ENCODE measurements at regions not wholly inside any gene's neighbourhood (a gene's known extent, or its start where the extent isn't known, plus 50 kb on each side); places are given as distances from the start of the nearest gene placed in this dataset.
A peak's percentile ranks its signal among the peaks of the same experiment; 100 is the strongest.
"Not testable (repeated sequence)": the region's sequence is repeated elsewhere in the genome, so short reads cannot be mapped to it uniquely, and the experiment has no call there.

DNA sequence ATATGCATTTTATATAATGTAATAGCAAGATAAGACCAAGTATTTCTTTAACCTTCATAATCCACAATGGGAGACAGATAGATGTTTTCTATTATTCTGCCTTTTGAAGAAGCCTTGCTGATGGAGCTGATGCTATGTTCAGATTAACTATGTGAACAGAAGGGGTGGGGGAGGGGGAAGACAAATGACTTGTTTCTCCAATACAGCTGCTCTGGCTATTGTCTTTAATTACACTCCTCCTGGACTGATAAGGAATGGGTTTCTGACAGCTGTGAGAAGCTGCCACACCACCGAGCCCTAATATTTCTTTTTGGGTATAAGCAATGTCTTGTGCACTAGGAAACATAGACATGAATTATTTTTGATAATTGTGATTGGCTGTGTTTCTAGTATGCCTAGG is 62.0 kb downstream of the CAVIN4 start:
- DNase-seq: no peak
- intact Hi-C loops (cut with DNase I): no loop called here

- DNase-seq: no peak
- intact Hi-C loops (cut with DNase I): no loop called here
These were observed 62.7 kb downstream of the CAVIN4 start for GRCh38 chr9:100640447-100641050.

DNA sequence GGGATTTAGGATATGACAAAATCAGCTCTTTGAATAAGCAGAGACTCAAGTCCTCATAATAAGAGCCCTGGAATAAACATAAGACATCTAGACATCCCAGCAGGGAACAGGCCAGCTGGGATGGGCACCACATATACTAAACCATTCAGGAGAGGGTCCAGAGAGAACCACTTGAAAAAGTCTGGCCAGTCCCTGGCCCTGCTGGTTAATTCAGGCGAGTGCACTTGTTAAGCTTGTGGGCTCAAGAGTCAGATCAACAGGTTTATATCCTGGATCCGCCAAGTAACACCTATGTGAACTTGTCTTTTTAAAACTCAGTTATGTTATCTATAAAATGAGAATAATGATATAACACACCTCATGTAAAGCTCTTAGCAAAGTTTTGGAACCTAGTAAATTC is 63.3 kb downstream of the CAVIN4 start:
- intact Hi-C loops (cut with DNase I): no loop called here
- DNase-seq: no peak

GRCh38 chr9:100652850-100653249 is 75.0 kb downstream of the CAVIN4 start:
- DNase-seq: no peak
- intact Hi-C loops (cut with DNase I): no loop called here

- intact Hi-C loops (cut with DNase I): no loop called here
- DNase-seq: no peak
These were observed 75.9 kb downstream of the CAVIN4 start for GRCh38 chr9:100653643-100654334.

- DNase-seq; intact Hi-C loops (cut with DNase I): not testable (repeated sequence)
These were observed 79.0 kb downstream of the CAVIN4 start for GRCh38 chr9:100656851-100657250.

DNA sequence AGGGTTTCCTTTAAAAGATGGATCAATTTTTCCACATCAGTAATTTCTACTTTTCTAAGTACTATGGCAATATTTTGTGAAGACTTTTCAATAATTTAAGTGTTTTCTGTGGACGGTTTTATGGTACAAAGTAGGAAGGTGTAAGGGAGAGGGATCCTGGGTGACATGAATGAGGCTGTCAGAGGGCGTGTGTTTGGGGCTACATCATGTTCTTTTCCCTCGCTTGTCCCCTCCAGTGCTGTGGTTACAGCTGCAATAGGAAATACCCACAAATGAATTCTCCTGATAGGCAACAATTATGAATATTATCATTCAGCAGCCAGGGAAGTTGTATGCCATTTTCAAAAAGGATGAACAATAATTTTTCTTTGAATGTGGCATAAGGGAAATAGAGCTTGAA is 83.8 kb downstream of the CAVIN4 start:
- intact Hi-C loops (cut with DNase I): no loop called here
- DNase-seq: no peak

DNA sequence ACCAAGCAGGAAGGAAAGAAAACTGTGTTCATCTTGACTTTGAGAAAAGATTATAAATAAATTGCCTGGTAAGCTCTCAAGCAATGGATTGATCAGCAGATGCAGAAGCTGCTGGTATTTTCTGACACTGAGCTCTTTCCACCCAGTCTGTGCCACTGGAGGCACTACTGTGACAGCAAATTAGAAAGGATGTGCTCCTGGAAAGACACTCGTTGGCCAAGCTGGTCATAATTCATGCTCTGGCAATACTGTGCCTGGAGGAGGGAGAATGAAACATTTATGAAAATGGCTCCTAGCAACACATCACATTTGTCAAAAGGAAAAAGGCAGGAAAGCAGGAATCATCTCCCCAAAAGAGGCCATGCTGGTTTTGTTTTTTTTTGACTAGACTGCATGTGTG is 84.2 kb downstream of the CAVIN4 start:
- no peak for DNase-seq
- intact Hi-C loops (cut with DNase I): no loop called here

DNA sequence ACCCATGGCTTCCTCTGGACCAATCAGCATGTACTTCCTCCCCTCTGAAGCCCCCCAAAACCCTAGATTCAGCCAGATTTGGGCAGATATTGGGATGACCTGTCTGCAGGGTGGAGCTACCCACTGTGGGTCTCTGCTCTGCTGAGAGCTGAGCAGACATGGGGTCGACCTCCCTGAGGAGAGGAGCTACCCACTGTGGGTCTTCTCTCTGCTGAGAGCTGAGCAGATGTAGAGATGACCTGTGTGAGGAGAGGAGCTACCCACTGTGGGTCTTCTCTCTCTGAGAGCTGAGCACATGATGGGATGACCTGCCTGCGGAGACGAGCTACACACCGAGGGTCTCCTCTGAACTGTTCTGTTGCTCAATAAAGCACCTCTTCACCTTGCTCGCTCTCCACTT is 89.6 kb downstream of the CAVIN4 start:
- intact Hi-C loops (cut with DNase I): no loop called here
- DNase-seq: no peak

DNA sequence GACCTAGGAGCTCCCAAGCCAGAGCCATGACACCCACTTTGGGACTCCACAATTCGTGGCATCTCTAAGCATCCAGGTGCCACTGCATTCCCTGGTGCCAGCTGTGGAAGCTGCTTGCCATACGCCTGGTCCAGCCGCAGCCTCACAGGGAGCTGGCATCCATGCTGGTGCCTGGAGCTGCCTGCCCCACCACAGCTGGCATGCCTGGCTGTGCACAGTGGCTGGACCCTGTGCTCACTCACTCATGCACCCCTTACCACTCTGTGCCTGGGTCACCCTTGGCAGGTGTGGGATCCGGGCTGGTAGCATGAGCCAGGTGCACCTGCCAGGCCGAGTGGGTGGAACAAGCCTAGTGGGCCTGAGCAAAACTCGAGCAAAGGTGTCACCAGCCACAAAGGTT is 90.1 kb downstream of the CAVIN4 start:
- intact Hi-C loops (cut with DNase I): no loop called here
- DNase-seq: no peak

DNA sequence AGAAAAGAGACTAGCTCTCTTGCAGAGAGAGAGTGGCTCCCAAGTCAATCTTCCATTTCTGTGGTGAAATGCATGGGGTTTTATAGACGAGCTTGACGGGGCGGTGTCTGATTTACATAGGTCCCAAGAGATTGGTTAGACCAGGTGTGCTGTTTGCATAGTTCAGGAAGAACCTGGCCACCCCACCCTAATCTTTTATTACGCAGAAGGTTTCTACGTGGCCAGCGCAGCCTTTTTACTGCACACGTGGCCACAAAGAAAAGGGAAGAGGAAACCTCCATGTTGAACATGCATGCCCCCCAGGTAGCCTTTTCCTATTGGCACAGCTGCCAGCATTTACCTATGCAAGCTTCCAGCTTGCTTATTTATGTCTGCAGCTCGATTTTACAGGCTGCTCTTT is 92.1 kb downstream of the CAVIN4 start:
- no peak for DNase-seq
- intact Hi-C loops (cut with DNase I): no loop called here

DNA sequence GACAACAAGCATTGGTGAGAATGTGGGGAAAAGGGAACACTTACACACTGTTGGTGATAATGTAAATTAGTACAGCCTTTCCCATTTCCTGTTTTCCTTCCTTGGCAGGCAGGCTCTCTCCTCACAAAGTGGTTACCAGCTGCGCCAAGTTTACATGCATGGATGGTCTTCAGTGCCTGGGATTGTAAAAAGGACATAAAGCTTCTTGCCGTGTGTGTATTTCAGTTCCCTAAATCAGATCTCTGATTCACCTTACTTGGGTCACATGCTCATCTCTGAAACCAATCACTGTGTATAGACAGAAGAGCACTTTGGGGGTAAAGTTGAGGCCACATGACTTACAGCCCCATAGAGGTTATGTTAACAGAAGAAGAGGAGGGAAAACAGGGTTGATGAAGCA is 92.8 kb downstream of the CAVIN4 start:
- no peak for DNase-seq
- intact Hi-C loops (cut with DNase I): no loop called here

- intact Hi-C loops (cut with DNase I): no loop called here
- no peak for DNase-seq
These were observed 94.0 kb downstream of the CAVIN4 start for GRCh38 chr9:100671898-100672297.

GRCh38 chr9:100673249-100673648 is 95.4 kb downstream of the CAVIN4 start:
- intact Hi-C loops (cut with DNase I): no loop called here
- peak in 1 of 10 donors; percentile 53 for DNase-seq

DNA sequence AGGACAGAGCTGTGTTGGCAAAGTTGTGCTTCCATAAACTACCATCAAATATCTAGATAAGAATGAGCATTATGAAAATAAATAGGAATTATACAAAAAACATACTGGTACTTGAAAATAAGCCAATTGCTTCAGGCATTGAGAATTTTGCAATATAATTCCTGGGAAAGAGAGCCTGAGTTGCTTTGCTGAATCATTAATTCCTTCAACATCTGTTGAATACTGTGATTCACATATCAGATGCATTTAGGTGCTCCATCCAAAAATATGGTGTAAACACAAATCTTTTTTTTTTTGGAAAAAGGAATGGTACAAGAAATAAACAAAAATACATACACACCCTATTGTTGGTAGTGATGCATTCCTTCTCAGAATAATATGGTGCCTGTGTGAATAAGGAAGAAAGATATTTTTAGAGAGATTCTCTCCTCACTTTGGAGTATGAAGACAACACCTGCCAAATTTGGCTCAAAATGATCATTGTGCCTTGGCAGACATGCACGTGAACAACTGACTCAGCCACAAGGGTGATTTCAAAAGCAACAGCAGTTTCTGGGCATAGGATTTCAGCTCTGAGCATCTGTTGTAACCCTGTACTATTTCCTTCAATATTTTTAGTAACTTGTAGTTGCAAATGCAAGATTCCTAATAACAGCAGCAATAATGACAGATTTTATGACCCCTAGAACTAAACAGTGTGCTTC is 96.7 kb downstream of the CAVIN4 start:
- intact Hi-C loops (cut with DNase I): no loop called here
- peak in 3 of 10 donors; percentile 14 to 18 (median 18) for DNase-seq

DNA sequence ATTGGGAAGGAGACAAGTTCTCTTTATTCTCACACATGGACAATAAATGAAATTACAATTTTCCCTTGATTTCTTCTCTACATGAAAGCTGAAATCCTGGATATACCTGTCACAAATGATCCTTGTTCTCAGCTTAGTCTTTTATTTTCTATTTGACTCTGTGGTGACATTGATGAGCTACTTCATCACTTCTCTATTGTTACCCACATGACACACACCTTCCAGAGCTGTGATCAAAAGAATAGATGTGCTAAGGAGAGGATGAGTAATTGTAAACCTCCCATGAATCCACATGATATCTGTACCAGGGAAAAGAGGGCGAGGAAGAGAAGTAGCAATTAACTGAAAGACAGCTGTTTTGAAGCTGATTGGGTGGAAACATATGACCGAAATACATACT is 102.0 kb downstream of the CAVIN4 start:
- DNase-seq: no peak
- intact Hi-C loops (cut with DNase I): no loop called here

GRCh38 chr9:100686420-100686819 is 108.5 kb downstream of the CAVIN4 start:
- DNase-seq: no peak
- intact Hi-C loops (cut with DNase I): no loop called here

DNA sequence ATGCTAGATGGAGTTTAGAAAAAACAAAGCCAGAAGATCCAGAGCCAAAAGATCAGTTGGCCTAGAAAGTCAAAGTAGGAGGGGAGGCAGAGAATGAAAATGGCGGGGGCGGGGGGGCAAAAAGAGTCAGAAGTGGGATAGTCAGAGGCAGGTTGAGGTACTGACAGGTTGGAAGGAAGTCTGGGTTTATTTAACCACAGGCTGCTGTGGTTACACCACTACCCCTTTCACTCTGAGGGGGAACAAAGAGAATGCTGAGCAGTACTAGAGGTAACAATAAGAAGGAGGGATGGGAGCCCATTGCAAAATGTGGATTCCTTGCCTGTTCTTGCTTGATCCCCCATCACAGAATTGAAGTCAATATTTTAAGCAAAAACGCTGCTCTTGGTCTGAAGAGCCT is 111.8 kb downstream of the CAVIN4 start:
- no peak for DNase-seq
- intact Hi-C loops (cut with DNase I): no loop called here

DNA sequence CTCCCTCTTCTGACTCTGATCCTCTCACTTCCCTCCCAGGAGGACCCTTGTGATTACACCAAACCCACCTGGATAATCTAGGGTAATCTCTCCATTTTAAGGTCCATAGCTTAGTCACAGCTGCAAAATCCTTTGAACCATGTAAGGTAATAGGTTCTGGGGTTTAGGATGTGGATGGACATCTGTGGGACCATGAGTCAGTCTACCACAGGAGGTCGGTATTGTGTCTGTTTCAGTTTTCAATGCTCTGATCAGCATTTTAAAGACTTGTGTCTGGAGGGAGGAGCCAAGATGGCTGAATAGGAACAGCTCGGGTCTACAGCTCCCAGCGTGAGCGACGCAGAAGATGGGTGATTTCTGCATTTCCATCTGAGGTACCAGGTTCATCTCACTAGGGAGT is 112.6 kb downstream of the CAVIN4 start:
- intact Hi-C loops (cut with DNase I): no loop called here
- no peak for DNase-seq

DNA sequence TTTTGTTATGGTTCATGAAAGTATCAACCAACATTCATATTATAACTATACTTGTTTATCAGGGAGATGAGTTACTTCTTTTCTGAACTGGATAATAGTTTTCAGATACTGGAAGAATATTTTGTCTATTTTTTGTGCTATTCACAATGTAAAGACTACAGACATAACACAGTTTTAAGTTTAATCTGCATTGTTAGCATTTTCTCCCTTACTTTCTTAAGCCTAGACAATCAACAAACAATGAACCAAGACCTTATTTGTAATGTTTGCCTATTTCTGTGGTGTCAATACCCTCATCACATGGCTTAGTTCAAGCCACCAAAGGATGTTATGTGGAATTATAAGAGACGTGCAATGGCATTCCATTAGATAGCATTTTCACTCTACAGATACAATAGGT is 119.5 kb downstream of the CAVIN4 start:
- intact Hi-C loops (cut with DNase I): no loop called here
- DNase-seq: no peak

DNA sequence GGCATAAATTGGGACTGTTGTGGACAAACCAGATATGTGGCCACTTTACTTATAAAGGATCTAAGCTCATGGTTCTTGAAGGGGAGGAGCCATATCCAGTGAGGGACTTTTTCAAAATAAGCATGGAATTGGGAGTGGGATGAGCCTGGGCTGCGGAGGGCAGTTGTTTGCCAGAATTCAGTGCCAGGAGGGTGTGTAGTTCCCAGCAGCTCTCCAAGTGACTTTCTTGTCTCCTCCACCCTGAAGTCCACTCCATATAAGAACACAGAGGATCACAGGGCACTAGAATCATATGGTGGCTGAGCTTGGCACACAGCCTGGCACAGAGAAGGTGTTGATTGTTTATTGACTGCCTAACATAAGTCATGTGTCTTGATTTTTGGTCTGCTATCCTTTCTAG is 121.1 kb downstream of the CAVIN4 start:
- DNase-seq: no peak
- intact Hi-C loops (cut with DNase I): no loop called here

GRCh38 chr9:100699668-100700067 is 121.8 kb downstream of the CAVIN4 start:
- intact Hi-C loops (cut with DNase I): no loop called here
- DNase-seq: no peak

All from posterior cingulate gyrus (tissue), 11 donors.